ENCODE measurements at regions not wholly inside any gene's neighbourhood (a gene's known extent, or its start where the extent isn't known, plus 50 kb on each side); places are given as distances from the start of the nearest gene placed in this dataset.

DNA sequence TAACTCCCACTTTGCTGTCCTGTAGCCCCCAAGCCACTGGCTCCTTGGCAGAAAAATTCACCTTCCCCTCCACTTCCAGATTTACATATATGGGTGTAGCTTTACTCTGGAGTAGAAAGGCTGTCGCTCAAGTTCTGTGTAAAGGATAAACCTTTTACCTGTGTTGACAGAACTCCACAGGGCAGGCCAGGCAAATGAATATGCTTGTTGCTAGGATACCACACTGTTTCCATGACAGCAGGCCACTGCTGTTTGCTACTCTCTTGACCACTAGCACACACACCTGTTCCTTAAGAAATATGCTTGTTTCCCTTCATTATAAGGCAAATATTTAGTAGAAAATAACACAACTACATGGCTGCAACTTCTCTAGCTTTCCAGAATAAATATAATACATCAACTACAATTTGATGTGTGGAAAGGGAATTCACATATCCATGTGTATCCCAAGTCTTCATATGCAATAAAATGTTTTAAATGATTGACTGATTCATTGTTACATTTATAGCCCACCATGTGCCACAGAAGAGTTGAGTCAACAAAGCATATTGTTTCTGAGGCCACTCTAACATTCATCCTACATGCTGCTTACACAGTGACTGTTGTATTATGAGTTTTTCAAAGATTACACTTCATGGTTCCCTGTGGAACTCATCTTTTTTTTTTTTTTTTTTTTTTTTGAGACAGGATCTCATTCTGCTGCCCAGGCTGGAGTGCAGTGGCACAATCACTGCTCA, 56.2 kb upstream of the ROCK1 start:
- TF ChIP-seq, protein P1, sequence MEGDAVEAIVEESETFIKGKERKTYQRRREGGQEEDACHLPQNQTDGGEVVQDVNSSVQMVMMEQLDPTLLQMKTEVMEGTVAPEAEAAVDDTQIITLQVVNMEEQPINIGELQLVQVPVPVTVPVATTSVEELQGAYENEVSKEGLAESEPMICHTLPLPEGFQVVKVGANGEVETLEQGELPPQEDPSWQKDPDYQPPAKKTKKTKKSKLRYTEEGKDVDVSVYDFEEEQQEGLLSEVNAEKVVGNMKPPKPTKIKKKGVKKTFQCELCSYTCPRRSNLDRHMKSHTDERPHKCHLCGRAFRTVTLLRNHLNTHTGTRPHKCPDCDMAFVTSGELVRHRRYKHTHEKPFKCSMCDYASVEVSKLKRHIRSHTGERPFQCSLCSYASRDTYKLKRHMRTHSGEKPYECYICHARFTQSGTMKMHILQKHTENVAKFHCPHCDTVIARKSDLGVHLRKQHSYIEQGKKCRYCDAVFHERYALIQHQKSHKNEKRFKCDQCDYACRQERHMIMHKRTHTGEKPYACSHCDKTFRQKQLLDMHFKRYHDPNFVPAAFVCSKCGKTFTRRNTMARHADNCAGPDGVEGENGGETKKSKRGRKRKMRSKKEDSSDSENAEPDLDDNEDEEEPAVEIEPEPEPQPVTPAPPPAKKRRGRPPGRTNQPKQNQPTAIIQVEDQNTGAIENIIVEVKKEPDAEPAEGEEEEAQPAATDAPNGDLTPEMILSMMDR (IDR thresholded peaks at IDR 0.05) = no peak
- TF ChIP-seq POLR2A (IDR thresholded peaks at IDR 0.05; ENCODE audit: low read length) (no peak), RNF2 (IDR thresholded peaks at IDR 0.05; ENCODE audit: borderline replicate concordance, low read depth) (no peak), ZSCAN20 (CRISPR knock-in tag; IDR thresholded peaks at IDR 0.05) (no peak), CBX8 (IDR thresholded peaks at IDR 0.05) (no peak), CHD2 (IDR thresholded peaks at IDR 0.05; ENCODE audit: low read length, partially characterized antibody) (no peak), EP300 (IDR thresholded peaks at IDR 0.05) (no peak), RCOR1 (IDR thresholded peaks at IDR 0.05; ENCODE audit: low read depth, low read length) (no peak), KDM5A (IDR thresholded peaks at IDR 0.05) (no peak), KDM1A (IDR thresholded peaks at IDR 0.05; ENCODE audit: low read depth) (no peak), RAD21 (conservative IDR thresholded peaks at IDR 0.05 in 1 of 2, IDR thresholded peaks at IDR 0.05 in 1 of 2) (no peak)

Data from A549 (cell line).